Inflammatory macrophage treated with lipopolysaccharide for 1 hour (primary cell): ENCODE measurements at regions not wholly inside any gene's neighbourhood (a gene's known extent, or its start where the extent isn't known, plus 50 kb on each side); places are given as distances from the start of the nearest gene placed in this dataset.
"Not testable (repeated sequence)": the region's sequence is repeated elsewhere in the genome, so short reads cannot be mapped to it uniquely, and the experiment has no call there.

ENCODE experiments used
- DNase-seq, 2 donors: peaks; one replicate each; pipeline ENCODE4 v3.0.0-alpha.2; 2020 to 2022

GRCh38 chr4:11116940-11117339 is 311.8 kb downstream of the HS3ST1 start:
- no peak for DNase-seq

- no peak for DNase-seq
These were observed 316.8 kb downstream of the HS3ST1 start for GRCh38 chr4:11111876-11112275.

- no peak for DNase-seq
These were observed 317.3 kb downstream of the HS3ST1 start for GRCh38 chr4:11111370-11111769.

GRCh38 chr4:11106759-11107158 is 321.9 kb downstream of the HS3ST1 start:
- peak; percentile 45 to 68 for DNase-seq

GRCh38 chr4:11106190-11106589 is 322.5 kb downstream of the HS3ST1 start:
- DNase-seq, result no peak

GRCh38 chr4:11105715-11106114 is 323.0 kb downstream of the HS3ST1 start:
- no peak for DNase-seq

- no peak for DNase-seq
These were observed 330.2 kb downstream of the HS3ST1 start for GRCh38 chr4:11098461-11098860.

- DNase-seq, result no peak
These were observed 331.0 kb downstream of the HS3ST1 start for GRCh38 chr4:11097725-11098124.

GRCh38 chr4:11081006-11081405 is 347.7 kb downstream of the HS3ST1 start:
- DNase-seq, result peak; percentile 37 to 50

GRCh38 chr4:11079171-11079570 is 349.5 kb downstream of the HS3ST1 start:
- no peak for DNase-seq

- DNase-seq, result no peak
These were observed 354.0 kb downstream of the HS3ST1 start for GRCh38 chr4:11074581-11075241.

- peak; percentile 19 to 28 for DNase-seq
These were observed 355.1 kb downstream of the HS3ST1 start for GRCh38 chr4:11073621-11074051.

- DNase-seq, result no peak
These were observed 355.7 kb downstream of the HS3ST1 start for GRCh38 chr4:11072999-11073398.

- DNase-seq, result no peak
These were observed 356.2 kb downstream of the HS3ST1 start for GRCh38 chr4:11072463-11072862.

- DNase-seq, result no peak
These were observed 357.9 kb downstream of the HS3ST1 start for GRCh38 chr4:11070813-11071212.

GRCh38 chr4:11069581-11070211 is 359.0 kb downstream of the HS3ST1 start:
- DNase-seq, result no peak

GRCh38 chr4:11069083-11069482 is 359.6 kb downstream of the HS3ST1 start:
- DNase-seq, result no peak

GRCh38 chr4:11066584-11066983 is 362.1 kb downstream of the HS3ST1 start:
- DNase-seq, result not testable (repeated sequence)

- not testable (repeated sequence) for DNase-seq
These were observed 368.1 kb downstream of the HS3ST1 start for GRCh38 chr4:11060637-11061036.

- not testable (repeated sequence) for DNase-seq
These were observed 370.4 kb upstream of the CLNK start for GRCh38 chr4:11054937-11055336.

- DNase-seq, result no peak
These were observed 369.1 kb upstream of the CLNK start for GRCh38 chr4:11053601-11054220.

- no peak for DNase-seq
These were observed 366.6 kb upstream of the CLNK start for GRCh38 chr4:11051181-11051580.

- DNase-seq, result no peak
These were observed 366.2 kb upstream of the CLNK start for GRCh38 chr4:11050766-11051165.

- no peak for DNase-seq
These were observed 364.4 kb upstream of the CLNK start for GRCh38 chr4:11049001-11049400.
